ENCODE measurements at regions not wholly inside any gene's neighbourhood (a gene's known extent, or its start where the extent isn't known, plus 50 kb on each side); places are given as distances from the start of the nearest gene placed in this dataset.

DNA sequence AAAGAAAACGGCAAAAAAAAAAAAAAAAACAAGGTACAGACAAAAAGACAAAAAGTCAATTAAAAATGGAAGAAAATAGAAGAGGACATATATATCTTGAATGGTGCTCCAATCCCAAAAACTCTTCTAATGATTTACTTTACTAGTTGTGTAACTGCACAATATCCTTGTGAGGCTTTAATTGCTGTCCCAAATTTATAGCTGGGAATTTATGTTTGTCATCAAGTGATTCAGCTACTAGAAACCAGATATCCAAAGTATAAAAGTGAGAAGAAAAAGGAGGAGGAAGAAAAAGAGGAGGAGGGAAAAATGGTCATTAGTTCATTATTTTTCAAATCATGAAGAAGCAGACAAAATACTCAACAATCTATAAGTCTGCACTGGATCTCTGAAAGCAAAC, 150.8 kb upstream of the ARPP21 start:
- TF ChIP-seq, protein P1, sequence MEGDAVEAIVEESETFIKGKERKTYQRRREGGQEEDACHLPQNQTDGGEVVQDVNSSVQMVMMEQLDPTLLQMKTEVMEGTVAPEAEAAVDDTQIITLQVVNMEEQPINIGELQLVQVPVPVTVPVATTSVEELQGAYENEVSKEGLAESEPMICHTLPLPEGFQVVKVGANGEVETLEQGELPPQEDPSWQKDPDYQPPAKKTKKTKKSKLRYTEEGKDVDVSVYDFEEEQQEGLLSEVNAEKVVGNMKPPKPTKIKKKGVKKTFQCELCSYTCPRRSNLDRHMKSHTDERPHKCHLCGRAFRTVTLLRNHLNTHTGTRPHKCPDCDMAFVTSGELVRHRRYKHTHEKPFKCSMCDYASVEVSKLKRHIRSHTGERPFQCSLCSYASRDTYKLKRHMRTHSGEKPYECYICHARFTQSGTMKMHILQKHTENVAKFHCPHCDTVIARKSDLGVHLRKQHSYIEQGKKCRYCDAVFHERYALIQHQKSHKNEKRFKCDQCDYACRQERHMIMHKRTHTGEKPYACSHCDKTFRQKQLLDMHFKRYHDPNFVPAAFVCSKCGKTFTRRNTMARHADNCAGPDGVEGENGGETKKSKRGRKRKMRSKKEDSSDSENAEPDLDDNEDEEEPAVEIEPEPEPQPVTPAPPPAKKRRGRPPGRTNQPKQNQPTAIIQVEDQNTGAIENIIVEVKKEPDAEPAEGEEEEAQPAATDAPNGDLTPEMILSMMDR (IDR thresholded peaks at IDR 0.05; ENCODE audit: insufficient read depth, low read length) = no peak
- TF ChIP-seq GABPA (IDR thresholded peaks at IDR 0.05; ENCODE audit: low read depth) (no peak), POLR2AphosphoS5 (IDR thresholded peaks at IDR 0.05; ENCODE audit: low read depth) (no peak)
- TF ChIP-seq, protein P2, sequence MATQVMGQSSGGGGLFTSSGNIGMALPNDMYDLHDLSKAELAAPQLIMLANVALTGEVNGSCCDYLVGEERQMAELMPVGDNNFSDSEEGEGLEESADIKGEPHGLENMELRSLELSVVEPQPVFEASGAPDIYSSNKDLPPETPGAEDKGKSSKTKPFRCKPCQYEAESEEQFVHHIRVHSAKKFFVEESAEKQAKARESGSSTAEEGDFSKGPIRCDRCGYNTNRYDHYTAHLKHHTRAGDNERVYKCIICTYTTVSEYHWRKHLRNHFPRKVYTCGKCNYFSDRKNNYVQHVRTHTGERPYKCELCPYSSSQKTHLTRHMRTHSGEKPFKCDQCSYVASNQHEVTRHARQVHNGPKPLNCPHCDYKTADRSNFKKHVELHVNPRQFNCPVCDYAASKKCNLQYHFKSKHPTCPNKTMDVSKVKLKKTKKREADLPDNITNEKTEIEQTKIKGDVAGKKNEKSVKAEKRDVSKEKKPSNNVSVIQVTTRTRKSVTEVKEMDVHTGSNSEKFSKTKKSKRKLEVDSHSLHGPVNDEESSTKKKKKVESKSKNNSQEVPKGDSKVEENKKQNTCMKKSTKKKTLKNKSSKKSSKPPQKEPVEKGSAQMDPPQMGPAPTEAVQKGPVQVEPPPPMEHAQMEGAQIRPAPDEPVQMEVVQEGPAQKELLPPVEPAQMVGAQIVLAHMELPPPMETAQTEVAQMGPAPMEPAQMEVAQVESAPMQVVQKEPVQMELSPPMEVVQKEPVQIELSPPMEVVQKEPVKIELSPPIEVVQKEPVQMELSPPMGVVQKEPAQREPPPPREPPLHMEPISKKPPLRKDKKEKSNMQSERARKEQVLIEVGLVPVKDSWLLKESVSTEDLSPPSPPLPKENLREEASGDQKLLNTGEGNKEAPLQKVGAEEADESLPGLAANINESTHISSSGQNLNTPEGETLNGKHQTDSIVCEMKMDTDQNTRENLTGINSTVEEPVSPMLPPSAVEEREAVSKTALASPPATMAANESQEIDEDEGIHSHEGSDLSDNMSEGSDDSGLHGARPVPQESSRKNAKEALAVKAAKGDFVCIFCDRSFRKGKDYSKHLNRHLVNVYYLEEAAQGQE (IDR thresholded peaks at IDR 0.05; ENCODE audit: insufficient replicate concordance, low read depth) = no peak

Data from HL-60 (cell line).